ENCODE measurements at regions not wholly inside any gene's neighbourhood (a gene's known extent, or its start where the extent isn't known, plus 50 kb on each side); places are given as distances from the start of the nearest gene placed in this dataset.

DNA sequence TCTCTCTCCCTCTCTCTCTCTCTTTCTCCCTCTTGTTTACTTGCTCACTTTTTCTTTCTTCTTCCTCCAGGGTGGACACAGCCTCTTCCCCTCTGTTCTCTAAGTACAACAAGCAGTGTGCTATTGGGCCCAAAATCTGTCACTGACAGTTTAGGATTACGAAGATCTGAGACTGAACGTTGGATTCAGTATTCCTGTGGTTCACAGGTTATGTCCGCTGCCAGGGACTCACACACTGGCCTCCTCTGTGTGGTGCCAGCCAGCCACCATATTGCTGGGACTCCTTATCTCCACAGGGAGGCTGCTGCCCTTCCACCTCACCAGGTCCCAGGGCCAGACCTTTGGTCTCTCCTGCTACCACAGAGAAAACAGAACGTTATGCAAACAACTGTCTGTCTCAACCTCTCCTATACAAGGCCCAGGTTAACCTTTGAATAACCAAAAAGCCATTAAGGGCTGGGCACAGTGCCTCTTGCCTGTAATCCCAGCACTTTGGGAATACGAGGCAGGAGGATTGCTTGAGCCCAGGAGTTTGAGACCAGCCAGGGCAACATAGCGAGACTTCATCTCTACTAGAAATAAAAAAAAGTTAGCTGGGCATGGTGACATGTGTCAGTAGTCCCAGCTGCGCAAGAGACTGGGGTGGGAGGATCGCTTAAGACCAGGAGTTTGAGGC, 171.9 kb upstream of the RAB4A start:
- no peak for DNase-seq

DNA sequence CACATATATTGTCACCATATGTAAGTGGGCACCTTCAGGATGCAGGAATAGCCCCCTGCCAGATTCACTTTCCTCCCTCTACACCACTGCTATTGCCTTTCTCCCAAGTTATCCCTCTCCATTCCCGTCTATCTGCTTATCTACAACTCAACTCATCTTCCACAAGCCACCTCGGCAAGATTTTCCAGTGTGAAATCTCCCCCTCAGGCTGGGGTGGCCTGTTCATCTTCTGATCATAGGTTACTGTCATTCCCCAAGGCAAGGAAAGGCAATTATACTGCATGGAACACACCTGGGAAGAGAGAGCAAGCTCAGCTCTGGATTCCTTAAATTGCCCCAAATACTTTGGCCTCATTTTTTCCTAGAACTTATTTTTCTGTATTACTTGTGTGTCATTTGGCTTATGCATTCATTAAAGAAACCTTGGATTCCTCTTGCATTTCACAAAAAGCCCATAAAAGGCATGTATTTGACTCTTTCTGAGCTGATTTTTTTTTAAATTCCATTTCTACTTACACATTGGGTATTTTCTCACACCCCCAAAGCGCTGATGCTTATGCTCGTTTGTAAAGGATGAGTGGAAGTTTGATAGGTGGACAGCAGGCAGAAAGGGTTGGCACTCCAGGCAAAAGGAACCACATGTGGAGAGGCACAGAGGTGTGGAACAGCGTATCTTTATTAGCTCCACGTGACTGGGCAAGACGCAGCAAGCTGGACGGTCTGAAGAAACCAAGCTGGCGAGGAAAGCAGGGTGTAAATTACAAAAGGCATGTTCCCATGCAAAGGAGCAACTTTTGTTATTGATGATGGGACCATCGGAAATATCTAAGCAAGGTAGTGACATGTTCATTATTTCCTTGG, 169.7 kb upstream of the RAB4A start:
- no peak for DNase-seq

DNA sequence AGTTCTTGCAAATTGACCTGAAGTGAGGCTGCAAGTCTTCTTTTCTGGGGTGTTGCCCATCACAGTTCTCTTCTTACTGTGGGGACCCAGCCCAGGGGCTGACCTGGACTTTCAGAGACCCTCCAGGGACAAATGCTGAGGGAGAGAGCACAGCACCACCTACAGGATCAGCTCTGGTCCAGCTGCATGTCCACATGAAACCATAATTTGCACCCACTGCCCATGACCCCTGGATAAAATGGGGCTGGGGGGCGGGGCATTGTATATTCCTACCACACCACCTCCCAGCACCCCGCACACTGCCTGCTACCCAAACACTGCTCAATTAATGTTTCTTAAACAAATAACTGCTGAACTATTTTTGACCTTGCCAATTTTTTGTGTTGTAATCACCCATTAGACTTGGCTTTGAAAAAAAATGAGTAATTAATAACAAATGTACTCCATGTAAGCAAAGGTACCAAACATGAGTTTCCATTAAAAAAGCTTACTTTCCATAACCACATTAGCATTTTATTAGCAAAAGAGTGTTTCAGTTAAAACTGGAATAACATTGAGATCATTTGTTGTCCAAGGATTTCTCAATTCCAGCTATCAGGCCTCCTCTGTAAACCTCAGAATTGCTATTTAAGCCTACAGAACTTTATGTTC, 168.0 kb upstream of the RAB4A start:
- DNase-seq: no peak

DNA sequence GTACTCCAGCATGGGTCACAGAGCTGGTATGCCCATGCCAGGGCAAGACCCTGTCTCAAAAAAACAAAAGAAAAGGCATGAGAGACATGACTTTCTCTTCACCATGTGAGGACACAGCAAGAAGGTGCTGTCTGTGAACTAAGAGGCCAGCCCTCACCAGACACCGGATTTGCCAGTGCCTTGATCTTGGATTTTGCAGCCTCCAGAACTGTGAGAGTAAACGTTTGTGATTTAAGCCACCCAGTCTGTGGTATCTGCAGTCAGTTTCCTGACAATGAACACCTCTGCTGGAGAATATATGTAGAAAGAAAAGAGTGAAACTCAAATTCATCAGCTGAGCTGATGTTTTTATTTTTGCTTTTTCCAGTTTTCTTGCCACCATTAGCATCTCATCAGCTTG, 166.3 kb upstream of the RAB4A start:
- DNase-seq: no peak

DNA sequence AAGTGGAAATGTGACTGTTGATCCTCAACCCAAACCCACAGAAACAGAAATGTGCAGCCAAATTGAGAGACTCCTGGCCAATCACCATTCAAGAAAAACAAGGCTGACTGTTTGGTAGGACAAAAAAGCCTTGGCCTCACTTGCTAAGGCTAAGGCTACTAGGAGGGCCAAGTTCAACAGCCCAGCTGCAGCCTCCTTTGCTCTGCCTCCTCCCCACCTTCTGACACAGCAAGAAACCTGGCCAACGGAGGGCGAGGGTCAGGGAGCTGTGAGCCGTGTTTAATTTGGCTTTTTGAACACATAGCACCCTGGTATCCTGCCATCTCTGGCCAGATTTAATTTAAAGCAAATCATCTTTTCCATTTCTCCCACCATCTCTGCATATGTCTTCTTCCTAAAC, 165.8 kb upstream of the RAB4A start:
- DNase-seq: no peak

DNA sequence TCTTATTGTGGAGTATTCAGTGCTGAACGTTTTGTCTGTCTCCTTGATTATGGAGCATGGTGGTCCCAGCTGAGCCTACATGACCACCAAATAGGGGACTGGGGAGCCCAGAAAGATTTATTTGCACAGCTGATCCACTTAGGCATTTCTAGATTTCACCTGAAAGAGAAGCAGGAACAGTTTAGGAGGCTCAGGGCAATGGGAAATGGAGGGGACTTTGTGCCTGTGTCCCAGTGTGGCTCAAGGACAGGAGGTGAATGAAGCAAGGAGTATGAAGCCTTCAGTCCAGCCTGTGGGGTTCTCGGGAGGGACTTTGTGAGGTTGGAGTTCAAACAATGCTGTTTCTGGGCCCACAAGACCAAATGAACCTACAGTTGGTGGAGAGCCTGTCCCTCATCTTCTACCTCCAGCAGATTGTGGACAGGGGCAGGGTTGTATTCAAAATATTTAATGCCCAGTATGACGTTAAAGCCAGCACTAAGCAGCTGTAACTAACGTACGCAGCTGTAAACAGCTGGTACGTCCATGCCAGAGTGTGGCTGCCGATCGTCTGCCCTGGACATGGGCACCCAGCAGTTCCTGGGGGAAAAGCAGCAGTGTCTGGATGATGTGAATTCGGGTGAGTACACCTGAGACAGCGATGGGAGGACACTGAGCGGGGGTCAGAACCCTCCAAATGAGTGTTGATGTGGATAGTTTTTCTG, 164.9 kb upstream of the RAB4A start:
- no peak for DNase-seq

DNA sequence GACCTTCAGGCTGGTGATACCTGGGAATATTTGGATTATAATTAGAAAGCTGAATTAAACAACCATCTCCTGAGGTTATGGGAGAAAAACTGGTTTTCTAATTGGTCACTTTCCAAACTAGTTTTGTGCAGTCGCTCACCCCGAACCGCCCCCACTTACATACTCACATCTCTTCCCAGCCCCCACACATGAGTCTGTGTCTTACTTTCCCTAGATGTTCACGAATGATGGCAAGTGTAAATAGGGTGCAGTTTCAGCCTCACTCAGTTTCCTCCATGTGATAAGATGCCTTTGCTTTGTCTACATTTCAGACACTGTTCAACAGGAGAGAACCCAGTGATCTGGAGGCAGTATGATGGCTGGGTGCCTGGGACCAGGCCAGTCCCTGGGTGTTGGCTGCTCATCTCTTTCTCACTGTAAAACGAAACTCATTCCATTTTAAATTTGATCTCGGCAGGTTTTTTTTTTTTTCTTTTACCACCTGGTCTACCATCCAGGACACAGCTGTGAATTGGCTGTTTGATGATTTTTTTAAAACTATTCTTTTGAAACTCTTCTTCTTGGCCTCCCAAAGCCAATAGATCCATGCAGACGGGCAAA, 164.3 kb upstream of the RAB4A start:
- DNase-seq: no peak

DNA sequence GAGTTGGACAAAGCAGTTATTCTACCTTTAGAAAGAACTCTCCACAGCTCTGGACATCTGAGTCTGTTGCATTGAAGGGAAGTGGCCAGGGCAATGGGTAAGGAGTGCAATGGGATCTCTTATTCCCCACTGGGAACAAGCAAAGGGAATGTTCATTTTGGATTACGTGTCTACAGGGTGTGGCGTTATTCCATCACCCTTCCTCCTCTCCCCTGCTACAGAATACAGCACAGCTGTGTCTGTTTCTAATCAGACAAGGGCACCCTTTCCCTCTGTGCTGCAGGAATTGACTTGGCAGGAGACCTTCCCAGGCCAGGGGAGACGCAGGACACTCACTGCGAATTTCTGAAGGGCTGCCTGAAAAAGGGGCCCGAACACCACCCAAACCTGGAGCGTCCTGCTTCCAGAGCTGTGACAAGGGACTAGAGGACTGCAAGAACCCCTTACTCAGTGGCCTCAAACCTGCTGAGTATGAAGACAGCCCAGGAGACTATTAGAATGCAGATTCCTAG, 163.6 kb upstream of the RAB4A start:
- no peak for DNase-seq

DNA sequence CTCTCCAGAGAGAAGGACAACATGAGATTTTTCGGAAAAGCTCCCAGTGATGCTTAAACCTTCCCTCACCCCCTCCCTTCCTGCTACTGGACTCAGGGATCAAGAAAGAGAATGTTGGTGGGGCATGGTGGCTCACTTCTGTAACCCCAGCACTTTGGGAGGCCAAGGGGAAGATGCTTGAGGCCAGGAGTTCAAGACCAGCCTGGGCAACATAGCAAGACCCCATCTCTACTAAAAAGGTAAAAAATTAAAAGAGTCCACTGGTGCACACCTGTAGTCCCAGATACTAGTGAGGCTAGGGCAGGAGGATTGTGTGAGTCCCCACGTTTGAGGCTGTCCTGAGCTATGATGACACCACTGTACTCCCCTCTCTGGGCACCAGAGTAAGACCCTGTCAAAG, 162.9 kb upstream of the RAB4A start:
- DNase-seq: no peak

DNA sequence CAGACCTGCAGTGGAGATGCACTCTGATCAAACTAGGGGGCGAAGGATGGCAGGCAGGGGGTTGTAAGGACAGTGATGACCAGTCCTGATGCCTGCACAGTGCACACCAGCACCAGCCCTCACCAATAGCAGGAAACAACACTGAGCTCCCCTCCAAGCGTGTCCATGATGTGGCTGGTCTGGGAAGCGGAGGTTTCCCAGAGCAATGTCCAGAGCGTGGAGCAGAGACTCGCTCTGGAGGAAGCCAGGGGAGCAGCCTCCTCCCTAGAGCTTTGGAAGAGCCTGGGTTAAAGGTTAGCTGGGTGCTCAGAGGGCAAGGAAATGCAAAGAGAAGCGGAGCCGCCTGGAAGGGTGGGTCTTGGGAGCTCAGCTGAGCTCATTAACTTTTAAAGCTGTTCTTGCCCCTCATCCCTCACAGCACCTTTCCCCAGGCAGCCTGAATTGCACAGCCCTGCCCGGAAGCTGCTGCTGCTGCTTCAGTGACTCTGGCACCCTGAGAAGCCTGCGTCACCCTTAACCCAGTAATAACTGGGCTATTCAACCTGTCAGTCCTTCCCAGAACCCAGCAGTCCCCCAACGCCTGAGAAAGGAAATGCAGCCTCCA, 162.2 kb upstream of the RAB4A start:
- DNase-seq: no peak

DNA sequence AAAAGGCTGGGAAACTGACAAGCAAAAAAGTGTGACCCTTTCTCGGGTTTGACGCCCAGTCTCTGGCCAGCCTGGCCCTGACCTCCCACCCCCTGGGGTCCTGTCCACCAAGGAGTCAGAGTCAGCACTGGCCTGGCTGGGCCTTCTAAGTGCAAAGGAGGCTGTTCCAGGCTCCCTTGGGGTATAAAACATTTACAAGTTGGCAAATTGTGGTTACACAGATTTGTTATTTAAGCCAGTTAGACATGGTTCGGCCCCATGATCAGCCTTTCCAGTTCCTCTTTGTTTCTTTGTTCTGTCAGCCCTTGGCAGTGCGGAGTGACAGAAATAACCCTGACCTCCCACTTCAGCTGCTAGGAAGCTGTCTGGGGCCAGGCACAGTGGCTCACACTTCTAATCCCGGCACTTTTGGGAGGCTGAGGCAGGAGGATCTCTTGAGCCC, 161.6 kb upstream of the RAB4A start:
- no peak for DNase-seq

DNA sequence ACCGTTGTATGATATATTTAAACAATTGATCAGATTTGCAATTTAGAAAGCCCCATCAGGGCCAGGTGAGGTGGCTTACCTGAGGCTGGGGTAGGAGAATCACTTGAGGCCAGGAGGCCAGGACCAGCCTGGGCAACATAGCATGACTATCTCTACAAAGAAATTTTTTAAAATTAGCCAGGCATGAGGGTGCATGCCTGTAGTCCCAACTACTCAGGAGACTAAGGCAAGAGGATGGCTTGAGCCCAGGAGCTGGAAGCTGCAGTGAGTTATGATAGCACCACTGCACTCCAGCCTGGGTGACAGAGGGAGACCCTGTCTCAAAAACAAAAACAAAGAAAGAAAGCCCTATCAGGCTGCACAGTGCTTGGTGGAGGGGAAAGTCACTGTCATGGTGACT, 159.9 kb upstream of the RAB4A start:
- DNase-seq: no peak

DNA sequence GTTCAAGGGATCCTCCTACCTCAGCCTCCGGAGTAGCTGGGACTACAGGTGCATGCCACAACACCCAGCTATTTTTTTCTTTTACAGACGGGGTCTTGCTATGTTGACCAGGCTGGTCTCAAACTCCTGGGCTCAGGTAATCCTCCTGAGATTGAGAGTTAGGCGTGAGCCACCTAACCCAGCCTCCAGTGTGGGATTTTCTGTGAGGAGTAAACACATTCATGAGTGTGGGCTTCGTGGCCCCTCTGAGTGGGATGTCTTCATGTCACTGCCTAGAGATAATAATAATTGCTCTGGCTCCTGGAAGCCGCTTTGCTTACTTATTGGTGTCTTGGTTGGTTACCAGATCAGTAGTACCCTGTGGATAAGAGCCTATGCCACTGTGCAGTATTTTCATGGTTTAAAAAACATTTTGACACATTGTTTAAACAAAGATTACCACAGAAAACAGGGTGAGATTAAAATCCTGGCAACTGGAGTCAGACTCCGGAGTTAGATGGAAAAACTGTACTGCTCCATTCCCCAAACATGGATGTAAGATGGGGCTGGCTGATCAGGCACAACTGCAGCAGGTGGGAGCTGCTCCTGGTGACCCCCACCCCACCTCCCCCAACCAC, 159.1 kb upstream of the RAB4A start:
- DNase-seq: no peak

DNA sequence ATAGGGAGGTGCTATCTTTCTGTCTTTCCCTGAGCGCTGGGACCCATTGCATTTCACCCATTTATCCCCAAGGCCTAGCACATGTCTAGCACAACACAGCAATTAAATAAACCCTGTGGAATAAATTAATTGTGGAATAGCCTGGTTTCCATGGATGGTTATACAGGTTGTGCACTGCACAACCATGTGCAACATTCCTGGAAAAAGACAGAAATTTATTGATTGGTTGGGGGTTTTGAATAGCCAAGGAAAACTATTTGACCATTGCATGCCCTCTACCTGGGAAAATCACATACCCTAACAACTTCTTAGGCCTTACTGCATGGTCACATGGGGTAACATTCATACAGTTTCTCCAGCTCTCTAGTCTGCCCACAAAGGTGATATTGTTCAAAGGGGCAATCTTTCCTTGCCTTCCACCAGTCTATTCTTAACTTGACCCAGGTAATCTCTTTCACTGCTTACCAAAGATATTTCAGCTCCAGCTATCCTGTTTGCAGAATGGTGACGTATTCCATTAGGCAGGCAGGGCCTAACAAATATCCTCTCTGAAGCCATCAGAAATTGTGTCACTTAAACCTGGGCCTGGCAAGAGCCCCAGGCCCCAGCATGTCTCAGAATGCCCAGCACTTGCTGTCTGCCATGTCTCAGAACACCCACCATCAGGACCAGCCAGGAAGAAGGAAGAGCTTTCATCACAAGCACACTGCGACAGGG, 157.9 kb upstream of the RAB4A start:
- no peak for DNase-seq

DNA sequence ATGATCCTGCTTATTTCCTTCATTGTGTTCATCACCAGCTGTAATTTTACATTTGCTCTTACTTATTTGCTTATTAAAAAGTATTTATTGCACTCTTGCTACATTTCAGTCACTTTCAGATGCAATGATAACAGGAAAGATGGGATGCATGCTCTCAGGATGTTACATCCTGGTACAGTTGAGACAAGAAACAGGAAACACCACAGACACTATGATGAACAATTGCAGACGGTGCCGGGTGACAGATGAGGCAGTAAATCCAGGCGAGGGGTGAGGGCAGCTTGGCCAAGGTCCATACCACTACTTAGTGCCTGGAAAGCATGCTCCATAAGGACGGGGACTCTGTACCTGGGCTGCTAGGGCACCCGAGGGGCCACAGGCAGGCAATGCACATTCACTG, 156.6 kb upstream of the RAB4A start:
- DNase-seq: no peak

DNA sequence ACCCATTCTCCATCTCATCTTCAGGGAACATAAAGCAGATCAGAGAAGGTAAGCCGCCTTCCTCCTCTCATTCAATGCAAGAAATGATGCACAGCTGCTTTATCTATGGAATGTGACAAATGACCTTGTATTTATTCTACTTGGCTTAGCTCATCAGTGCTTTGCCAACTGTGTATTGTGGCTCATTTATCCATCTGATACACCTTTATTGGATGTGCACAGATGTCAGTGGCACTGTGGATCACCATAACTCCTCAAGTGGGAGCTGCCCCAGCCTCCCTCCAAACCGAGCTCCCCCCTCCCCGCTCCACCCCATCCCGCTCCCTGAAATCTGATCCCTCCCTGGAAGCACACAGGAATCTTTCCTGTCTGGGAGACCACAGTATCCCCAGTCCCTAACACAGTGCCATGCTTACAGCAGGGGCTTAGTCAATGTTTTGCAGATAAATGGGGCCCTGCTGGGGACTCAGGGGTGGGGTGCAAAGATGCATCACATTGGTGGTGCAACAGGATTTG, 156.0 kb upstream of the RAB4A start:
- no peak for DNase-seq

DNA sequence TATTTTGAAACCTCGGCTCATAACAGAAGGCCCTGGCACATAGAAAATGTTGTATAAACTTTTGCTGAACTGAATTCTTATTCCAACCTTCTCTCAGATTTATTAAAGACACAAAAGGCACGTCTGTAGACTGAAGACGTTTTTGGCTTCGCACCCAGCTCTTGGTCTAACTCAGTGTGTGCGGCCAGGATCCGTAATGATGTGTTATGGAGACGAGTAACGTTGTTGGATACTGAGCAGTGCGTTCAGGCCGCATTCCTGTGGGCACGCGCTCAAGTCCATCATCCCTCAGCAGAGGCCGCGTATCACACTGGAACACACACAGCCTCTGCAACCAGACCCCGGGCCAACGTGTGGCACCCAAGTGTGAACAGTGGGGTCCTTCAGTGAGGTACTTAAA, 154.8 kb upstream of the RAB4A start:
- no peak for DNase-seq

DNA sequence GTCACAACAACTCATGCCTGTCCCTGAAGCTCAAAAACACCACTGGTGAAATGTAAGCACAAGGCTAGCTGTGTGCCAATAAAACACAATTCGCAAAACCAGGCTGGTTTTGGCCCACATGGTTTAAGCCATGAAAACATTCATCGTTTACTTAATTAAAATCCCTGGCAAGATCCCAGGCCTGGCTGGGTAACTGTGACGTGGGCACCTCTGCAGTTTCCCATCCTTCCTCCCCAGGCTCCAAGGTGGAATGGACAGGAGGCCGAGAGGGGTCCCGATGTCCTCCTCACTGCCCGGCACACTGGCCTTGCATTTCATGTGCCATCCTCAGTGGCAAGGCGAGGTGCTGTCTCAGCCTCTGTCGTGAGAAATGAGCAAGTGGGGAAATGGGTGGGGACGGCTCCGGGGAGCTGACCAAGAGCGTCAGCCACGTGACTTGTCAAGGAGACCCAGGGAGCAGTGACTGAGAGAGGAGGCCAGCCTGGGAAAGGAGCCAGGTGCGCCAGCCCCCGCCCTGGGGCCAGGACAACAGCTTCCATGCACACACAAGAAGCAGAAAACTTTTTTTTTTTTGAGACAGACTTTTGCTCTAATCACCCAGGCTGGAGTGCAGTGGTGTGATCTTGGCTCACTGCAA, 153.1 kb upstream of the RAB4A start:
- peak in 1 of 2 donors; percentile 22 for DNase-seq

DNA sequence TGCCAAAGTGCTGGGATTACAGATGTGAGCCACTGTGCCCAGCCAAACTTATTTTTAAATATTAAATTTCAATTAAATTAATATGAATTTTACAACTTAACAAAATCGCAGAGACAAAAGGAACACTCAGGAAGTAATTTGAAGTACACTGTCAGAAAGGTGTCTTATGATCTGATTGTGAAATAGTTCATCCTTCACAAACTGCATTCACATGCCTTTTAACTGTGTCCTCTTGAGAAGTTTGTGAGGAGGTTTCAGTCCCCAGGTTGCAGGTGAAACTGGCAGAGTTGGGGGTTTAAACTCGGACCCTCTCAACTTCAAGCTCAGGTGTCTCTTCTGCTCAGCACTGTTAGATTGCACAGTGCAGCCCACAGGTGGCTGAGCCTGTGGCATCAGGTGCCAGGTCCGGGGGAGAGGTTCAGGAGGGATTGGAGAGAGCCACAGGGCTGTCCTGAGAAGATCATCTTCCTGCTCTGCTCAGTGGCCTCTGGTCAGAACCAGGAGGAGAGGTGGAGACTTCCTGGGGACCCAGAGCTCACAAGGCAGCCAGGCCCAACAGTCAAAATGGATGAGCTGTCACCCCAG, 152.3 kb upstream of the RAB4A start:
- no peak for DNase-seq

DNA sequence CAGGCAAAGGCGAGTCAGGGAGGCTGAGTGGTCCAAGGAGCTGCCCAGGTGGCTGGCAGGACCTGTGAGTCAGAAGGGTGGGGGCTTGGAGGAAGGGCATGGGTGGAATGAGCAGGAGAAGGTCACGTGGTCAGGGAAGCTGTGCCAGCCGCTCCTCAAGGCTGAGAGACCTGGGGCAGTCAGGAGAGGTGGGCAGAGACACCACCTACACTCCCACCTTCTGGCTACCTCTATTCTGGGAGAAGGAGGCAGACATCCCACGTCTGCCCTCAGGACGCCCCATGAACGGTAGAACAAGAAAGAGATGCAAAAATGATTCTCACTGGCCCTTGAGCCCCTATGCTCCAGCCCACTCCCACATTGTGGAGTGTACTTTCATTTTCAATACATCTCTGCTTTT, 151.8 kb upstream of the RAB4A start:
- no peak for DNase-seq
